Thyroid gland (tissue), 4 donors: ENCODE measurements at regions not wholly inside any gene's neighbourhood (a gene's known extent, or its start where the extent isn't known, plus 50 kb on each side); places are given as distances from the start of the nearest gene placed in this dataset.

ENCODE experiments used
- POLR2A ChIP-seq, 2 donors: fragments of 450-650 bp; IDR thresholded peaks; one replicate each; pipeline ENCODE4 v1.6.1; 2017; ENCODE audit warnings: antibody characterized with exemption in 2 of 2, mild to moderate bottlenecking in 2 of 2, moderate library complexity in 1 of 2
- TF ChIP-seq, protein P1 (sequence below), 6 experiments: fragments of 200-600 bp in 3 of 6; fragments of 450-650 bp in 3 of 6; sonication (generic) in 3 of 6; IDR thresholded peaks; one replicate each; pipeline ENCODE4 v1.5.1; 2016 to 2019; ENCODE audit warnings: antibody characterized with exemption in 6 of 6, mild to moderate bottlenecking in 2 of 6, inconsistent platforms in 1 of 6, moderate library complexity in 1 of 6

DNA sequence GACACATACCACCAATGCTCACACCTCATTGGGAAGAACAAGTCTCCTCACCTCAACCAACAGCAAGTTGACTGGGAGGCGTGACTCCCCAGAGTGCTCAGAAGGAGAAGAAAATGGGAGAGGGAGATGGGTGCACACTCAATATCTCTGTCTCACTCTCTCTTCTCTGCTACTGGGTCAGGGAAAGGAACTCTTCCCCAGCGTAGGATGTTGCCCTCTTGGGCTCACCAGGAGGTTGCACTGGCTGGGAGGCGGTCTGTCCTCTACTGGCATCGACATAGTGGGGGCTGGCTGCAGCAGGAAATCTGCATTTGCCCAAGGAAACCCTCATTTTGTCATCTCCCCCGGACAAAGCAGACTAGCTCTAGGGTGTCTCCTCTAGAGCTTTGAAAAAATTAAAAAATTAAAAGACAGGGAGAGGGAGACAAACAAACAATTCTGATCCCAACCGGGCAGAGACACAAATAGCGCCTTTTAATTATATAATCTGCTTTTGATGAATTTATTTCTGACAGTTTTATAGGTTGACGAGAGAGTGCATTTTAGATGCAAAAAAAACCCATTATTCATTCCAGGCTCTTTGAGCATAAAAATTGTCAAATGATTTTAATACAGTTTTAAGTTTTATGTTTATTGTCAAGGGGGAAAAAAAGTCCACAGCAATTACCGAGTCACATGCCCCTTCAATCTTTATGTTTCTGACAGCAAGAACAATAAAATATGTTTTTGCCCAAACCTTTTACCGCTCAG lies 179.3 kb upstream of the MVB12B start:
- TF ChIP-seq, protein P1, sequence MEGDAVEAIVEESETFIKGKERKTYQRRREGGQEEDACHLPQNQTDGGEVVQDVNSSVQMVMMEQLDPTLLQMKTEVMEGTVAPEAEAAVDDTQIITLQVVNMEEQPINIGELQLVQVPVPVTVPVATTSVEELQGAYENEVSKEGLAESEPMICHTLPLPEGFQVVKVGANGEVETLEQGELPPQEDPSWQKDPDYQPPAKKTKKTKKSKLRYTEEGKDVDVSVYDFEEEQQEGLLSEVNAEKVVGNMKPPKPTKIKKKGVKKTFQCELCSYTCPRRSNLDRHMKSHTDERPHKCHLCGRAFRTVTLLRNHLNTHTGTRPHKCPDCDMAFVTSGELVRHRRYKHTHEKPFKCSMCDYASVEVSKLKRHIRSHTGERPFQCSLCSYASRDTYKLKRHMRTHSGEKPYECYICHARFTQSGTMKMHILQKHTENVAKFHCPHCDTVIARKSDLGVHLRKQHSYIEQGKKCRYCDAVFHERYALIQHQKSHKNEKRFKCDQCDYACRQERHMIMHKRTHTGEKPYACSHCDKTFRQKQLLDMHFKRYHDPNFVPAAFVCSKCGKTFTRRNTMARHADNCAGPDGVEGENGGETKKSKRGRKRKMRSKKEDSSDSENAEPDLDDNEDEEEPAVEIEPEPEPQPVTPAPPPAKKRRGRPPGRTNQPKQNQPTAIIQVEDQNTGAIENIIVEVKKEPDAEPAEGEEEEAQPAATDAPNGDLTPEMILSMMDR (IDR thresholded peaks at IDR 0.05), result no peak
- no peak for TF ChIP-seq POLR2A (IDR thresholded peaks at IDR 0.05)
